Uterus (tissue), 2 donors: ENCODE measurements at regions not wholly inside any gene's neighbourhood (a gene's known extent, or its start where the extent isn't known, plus 50 kb on each side); places are given as distances from the start of the nearest gene placed in this dataset.

Experiments
- CTCF ChIP-seq, 4 experiments: fragments of 200-600 bp in 2 of 4; fragments of 450-650 bp in 2 of 4; sonication (generic) in 2 of 4; IDR thresholded peaks; one replicate each; pipeline ENCODE4 v1.5.1; 2016 to 2019; ENCODE audit warnings: antibody characterized with exemption in 4 of 4, mild to moderate bottlenecking in 2 of 4, moderate library complexity in 1 of 4
- POLR2A ChIP-seq, 2 donors: fragments of 450-650 bp; IDR thresholded peaks; one replicate each; pipeline ENCODE4 v1.6.1; 2016; ENCODE audit warnings: antibody characterized with exemption in 2 of 2, mild to moderate bottlenecking in 1 of 2, moderate library complexity in 1 of 2

DNA sequence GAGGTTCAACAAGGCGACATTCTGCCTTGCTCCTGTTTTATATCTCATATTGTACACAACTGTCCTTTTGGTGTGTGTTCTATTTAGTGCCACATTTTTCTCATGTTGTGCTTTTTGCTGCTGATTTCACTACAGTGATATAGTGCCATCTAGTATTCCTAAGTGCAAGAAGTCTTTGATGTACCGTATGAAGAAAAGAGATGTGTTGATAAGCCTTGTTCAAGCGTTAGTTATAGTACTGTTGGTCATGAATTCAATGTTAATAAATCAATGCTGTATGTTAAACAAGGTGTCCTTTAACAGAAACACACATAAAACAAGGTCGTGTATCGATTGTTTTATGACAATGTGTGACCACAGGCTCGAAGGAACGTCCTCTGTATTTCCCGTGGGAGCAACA lies 939.4 kb downstream of the GATA3 start:
- TF ChIP-seq CTCF (IDR thresholded peaks at IDR 0.05): no peak
- TF ChIP-seq POLR2A (IDR thresholded peaks at IDR 0.05): no peak
